KOPT-K1 (cell line): ENCODE measurements at regions not wholly inside any gene's neighbourhood (a gene's known extent, or its start where the extent isn't known, plus 50 kb on each side); places are given as distances from the start of the nearest gene placed in this dataset.
"Not testable (repeated sequence)": the region's sequence is repeated elsewhere in the genome, so short reads cannot be mapped to it uniquely, and the experiment has no call there.

Source experiments
- H3K27ac ChIP-seq: fragments of 200-600 bp; sonication (generic); 2 replicates; pipeline ENCODE4 v1.5.1; 2016; ENCODE audit warnings: antibody characterized with exemption, mild to moderate bottlenecking, low read depth, low read length; ENCODE audit not compliant: poor library complexity, severe bottlenecking
- H3K36me3 ChIP-seq: fragments of 200-600 bp; sonication (generic); 2 replicates; pipeline ENCODE4 v1.5.1; 2017; ENCODE audit warnings: antibody characterized with exemption, mild to moderate bottlenecking, low read length, moderate library complexity; ENCODE audit not compliant: insufficient read depth
- H3K9me3 ChIP-seq: fragments of 200-600 bp; sonication (generic); 2 replicates; pipeline ENCODE4 v1.5.1; 2017; ENCODE audit warnings: antibody characterized with exemption, low read length, mild to moderate bottlenecking; ENCODE audit not compliant: insufficient read depth, poor library complexity, severe bottlenecking

DNA sequence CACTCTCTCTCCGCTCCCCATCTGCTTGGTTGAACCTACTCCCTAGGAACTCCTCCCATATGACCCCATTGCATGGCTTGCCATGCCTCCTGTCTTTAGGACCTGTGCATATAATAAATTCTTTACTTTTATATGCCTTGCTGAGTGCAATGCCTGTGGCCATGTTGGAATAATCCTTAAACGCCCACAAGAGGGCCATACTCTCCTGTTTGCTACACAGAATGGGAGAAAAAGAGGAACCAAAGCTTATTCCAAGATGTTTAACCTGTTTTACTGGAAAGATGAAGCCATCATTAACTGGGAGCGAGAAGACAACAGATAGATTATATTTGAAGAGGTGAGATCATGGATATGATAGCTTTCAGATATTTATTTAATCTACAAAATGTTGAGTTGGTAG lies 1097.8 kb downstream of the NAALADL2 start:
- Histone ChIP-seq H3K9me3 (no peaks in the 10 kb centered on the region), H3K27ac (no peak overlapping the region), H3K36me3 (no peaks in the 10 kb centered on the region)

DNA sequence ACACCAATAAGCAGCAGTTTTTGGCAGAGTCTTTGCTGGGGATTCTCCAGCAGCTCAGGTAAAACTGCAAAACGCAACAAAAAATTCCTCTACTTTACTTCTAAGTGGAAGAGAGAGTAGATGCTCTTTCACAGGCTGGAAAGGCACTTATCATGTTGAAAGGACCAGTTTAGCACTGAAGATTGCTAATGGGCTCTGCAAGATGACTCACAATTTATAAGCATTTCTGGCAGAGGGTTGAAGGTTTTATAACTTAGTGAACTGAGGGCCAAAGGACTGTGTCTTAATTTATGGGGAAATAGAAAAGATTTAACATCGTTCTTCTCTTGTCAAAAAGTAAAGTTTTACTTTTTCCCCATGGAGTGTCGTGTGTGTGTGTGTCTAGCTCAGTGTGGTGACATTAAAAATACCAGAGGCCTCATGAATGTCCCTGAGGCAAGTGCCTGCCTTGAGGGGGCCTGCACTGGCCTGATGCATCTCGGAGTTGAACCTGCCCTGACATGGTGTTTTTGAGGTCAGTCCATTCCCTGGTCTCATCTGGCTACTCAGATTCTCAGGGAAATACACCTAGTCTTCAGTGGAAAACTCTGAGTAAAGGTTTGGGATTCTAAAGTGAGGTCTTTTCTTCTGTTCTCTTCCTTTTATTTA lies 1092.0 kb downstream of the NAALADL2 start:
- Histone ChIP-seq H3K27ac (no peak overlapping the region), H3K9me3 (no peaks in the 10 kb centered on the region), H3K36me3 (no peaks in the 10 kb centered on the region)

GRCh38 chr3:175948041-175948440 lies 1088.9 kb downstream of the NAALADL2 start:
- no peaks in the 10 kb centered on the region for H3K9me3 ChIP-seq
- no peaks in the 10 kb centered on the region for H3K36me3 ChIP-seq
- no peak overlapping the region for H3K27ac ChIP-seq

GRCh38 chr3:175941352-175941751 lies 1082.2 kb downstream of the NAALADL2 start:
- H3K9me3 ChIP-seq: no peaks in the 10 kb centered on the region
- H3K36me3 ChIP-seq: no peaks in the 10 kb centered on the region
- no peak overlapping the region for H3K27ac ChIP-seq

DNA sequence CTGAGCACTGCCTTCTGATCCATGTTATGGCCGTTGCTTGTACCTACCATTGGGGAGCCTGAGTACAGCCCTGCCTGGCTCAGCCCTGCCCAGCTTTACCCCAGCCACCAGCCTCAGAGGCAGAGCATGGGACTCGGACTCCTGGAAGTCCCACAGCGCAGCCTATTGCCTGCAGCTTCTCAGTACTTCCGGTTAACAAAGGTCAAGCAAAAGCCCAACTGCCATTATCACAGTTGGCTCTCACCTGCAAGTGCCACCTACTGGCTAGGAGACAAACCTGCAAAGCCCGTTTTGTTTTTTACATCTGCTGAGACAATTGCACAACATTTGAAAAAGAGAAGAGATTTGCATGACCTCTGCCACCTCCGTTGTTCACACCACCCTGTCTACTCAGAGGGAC lies 1081.7 kb downstream of the NAALADL2 start:
- no peak overlapping the region for H3K27ac ChIP-seq

GRCh38 chr3:175940243-175940642 lies 1081.1 kb downstream of the NAALADL2 start:
- Histone ChIP-seq H3K9me3 (no peaks in the 10 kb centered on the region), H3K27ac (no peak overlapping the region)

More for the DNA sequence above, 1081.7 kb downstream of the NAALADL2 start:
- Histone ChIP-seq H3K36me3 (no peaks in the 10 kb centered on the region), H3K9me3 (no peaks in the 10 kb centered on the region)

GRCh38 chr3:175937367-175937766 lies 1078.2 kb downstream of the NAALADL2 start:
- not testable (repeated sequence) for H3K9me3 ChIP-seq, H3K27ac ChIP-seq, H3K36me3 ChIP-seq

More at GRCh38 chr3:175940243-175940642, 1081.1 kb downstream of the NAALADL2 start:
- H3K36me3 ChIP-seq: no peaks in the 10 kb centered on the region

GRCh38 chr3:175932586-175932985 lies 1073.5 kb downstream of the NAALADL2 start:
- no peaks in the 10 kb centered on the region for H3K36me3 ChIP-seq
- H3K27ac ChIP-seq: no peak overlapping the region
- no peaks in the 10 kb centered on the region for H3K9me3 ChIP-seq

GRCh38 chr3:175919133-175919532 lies 1060.0 kb downstream of the NAALADL2 start:
- no peaks in the 10 kb centered on the region for H3K36me3 ChIP-seq
- H3K9me3 ChIP-seq: peaks cover 16% of the 10 kb centered on the region
- H3K27ac ChIP-seq: no peak overlapping the region

DNA sequence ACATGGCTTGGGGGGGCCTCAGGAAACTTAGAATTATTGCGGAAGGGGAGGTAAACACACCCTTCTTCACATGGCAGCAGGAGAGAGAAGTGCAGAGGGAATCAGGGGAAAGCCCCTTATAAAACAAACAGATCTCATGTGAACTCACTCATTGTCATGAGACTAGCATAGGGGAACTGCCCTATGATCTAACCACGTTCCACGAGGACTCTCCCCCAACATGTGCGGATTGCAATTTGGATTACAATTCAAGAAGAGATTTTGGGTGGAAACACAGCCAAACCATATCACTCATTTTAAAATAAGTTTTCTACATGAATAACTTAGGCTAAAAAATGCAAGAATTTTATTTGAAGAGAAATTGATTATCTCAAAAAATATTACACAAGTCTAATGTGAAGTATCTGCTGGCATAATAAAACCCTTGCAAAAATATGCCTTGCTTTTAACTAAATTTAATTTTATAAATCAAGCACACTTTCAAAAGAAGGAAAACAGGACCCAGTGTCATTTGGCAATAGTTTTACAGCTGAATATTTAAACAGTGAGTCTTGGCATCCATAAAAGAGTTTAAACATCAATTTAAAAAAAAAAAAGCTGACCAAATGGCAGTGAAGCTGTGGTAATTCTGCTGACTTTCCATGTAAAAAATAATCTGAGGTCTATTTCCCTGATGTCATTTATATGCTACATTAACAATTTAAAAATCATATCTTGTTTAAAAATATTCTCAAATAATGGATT lies 1057.2 kb downstream of the NAALADL2 start:
- peaks cover 16% of the 10 kb centered on the region for H3K9me3 ChIP-seq
- no peak overlapping the region for H3K27ac ChIP-seq
- no peaks in the 10 kb centered on the region for H3K36me3 ChIP-seq

GRCh38 chr3:175914785-175915184 lies 1055.7 kb downstream of the NAALADL2 start:
- H3K27ac ChIP-seq: no peak overlapping the region
- H3K9me3 ChIP-seq: peaks cover 16% of the 10 kb centered on the region
- no peaks in the 10 kb centered on the region for H3K36me3 ChIP-seq

DNA sequence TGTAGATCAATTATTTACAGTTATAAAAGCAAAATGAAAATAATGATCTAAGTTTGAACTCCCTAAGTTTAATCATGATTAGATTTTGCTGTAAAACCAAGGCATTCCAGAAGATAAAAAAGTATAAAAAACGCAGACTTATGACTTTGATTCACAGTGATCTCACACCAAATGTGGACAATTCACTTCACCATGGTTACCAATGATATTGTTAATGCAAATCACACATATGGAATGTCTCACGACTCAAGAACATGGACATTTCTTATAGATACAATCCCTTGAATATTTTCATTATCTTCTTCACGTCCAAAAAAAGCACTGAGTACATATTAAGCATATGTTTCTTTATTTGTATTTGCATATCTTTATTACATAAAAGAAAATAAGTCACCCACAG lies 1054.2 kb downstream of the NAALADL2 start:
- Histone ChIP-seq H3K9me3 (peaks cover 1% of the 10 kb centered on the region), H3K36me3 (no peaks in the 10 kb centered on the region), H3K27ac (no peak overlapping the region)

GRCh38 chr3:175911937-175912336 lies 1052.8 kb downstream of the NAALADL2 start:
- H3K27ac ChIP-seq: no peak overlapping the region
- no peaks in the 10 kb centered on the region for H3K36me3 ChIP-seq
- H3K9me3 ChIP-seq: no peaks in the 10 kb centered on the region

DNA sequence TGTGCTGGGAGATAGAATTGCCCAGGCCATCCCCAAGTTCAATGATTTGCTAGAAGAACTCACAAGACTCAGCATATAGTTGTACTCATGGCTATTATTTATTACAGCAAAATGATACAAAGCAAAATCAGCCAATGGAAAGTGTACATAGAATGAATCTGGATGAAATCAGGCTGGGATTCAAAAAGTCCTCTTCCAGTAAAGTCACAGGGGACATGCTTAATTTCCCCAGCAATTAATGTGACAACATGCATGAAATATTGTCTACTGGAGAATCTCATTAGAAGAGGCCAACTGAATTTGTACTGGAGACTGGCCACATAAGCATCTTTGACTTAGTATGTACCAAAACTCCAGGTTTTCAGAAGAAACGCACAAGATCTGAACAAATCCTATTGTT lies 1043.1 kb downstream of the NAALADL2 start:
- H3K9me3 ChIP-seq: no peaks in the 10 kb centered on the region
- no peaks in the 10 kb centered on the region for H3K36me3 ChIP-seq
- no peak overlapping the region for H3K27ac ChIP-seq

DNA sequence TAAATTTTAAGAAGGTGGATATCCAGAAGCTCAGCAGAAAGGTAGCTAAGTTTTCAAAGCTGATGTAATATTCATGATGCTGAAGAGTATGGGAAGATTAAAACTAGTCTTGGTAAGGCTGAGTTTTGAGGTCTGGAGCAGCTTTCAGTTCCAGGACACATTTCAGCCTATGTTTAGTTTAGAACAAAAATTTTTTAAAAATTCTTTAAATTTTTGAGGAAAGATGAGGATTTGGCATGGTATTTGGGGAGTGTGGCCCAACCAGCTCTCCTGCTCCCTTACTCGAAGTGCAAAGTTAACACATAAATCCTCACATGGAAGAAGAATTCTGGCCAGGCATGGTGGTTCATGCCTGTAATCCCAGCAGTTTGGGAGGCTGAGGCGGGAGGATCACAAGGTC lies 1039.1 kb downstream of the NAALADL2 start:
- Histone ChIP-seq H3K27ac (no peak overlapping the region), H3K9me3 (no peaks in the 10 kb centered on the region), H3K36me3 (no peaks in the 10 kb centered on the region)

- Histone ChIP-seq H3K27ac (no peak overlapping the region), H3K36me3 (no peaks in the 10 kb centered on the region), H3K9me3 (no peaks in the 10 kb centered on the region)
Observed at GRCh38 chr3:175896655-175897054, 1037.5 kb downstream of the NAALADL2 start.
